ENCODE measurements at regions not wholly inside any gene's neighbourhood (a gene's known extent, or its start where the extent isn't known, plus 50 kb on each side); places are given as distances from the start of the nearest gene placed in this dataset.

- DNase-seq (ENCODE audit: low read depth in 3 of 3, low spot score in 1 of 3): no peak
These were observed 54.8 kb downstream of the RTP5 start for GRCh38 chr2:241924069-241924908.

- no peak for DNase-seq (ENCODE audit: low read depth in 3 of 3, low spot score in 1 of 3)
These were observed 55.4 kb downstream of the RTP5 start for GRCh38 chr2:241924909-241925250.

- DNase-seq (ENCODE audit: low read depth in 3 of 3, low spot score in 1 of 3): no peak
These were observed 55.7 kb downstream of the RTP5 start for GRCh38 chr2:241925277-241925676.

- no peak for DNase-seq (ENCODE audit: low read depth in 3 of 3, low spot score in 1 of 3)
These were observed 56.4 kb downstream of the RTP5 start for GRCh38 chr2:241925821-241926441.

GRCh38 chr2:241926541-241927311, 57.2 kb downstream of the RTP5 start:
- DNase-seq (ENCODE audit: low read depth in 3 of 3, low spot score in 1 of 3): no peak

- DNase-seq (ENCODE audit: low read depth in 3 of 3, low spot score in 1 of 3): no peak
These were observed 60.3 kb downstream of the RTP5 start for GRCh38 chr2:241929551-241930490.

GRCh38 chr2:241931084-241931975, 61.8 kb downstream of the RTP5 start:
- no peak for DNase-seq (ENCODE audit: low read depth in 3 of 3, low spot score in 1 of 3)

- no peak for DNase-seq (ENCODE audit: low read depth in 3 of 3, low spot score in 1 of 3)
These were observed 62.7 kb downstream of the RTP5 start for GRCh38 chr2:241931976-241932898.

- DNase-seq (ENCODE audit: low read depth in 3 of 3, low spot score in 1 of 3): no peak
These were observed 63.3 kb downstream of the RTP5 start for GRCh38 chr2:241932899-241933178.

GRCh38 chr2:241933179-241933911, 63.8 kb downstream of the RTP5 start:
- no peak for DNase-seq (ENCODE audit: low read depth in 3 of 3, low spot score in 1 of 3)

GRCh38 chr2:241935314-241935713, 65.8 kb downstream of the RTP5 start:
- no peak for DNase-seq (ENCODE audit: low read depth in 3 of 3, low spot score in 1 of 3)

- DNase-seq (ENCODE audit: low read depth in 3 of 3, low spot score in 1 of 3): no peak
These were observed 66.2 kb downstream of the RTP5 start for GRCh38 chr2:241935774-241936173.

- DNase-seq (ENCODE audit: low read depth in 3 of 3, low spot score in 1 of 3): no peak
These were observed 67.1 kb downstream of the RTP5 start for GRCh38 chr2:241936457-241937133.

GRCh38 chr2:241937297-241937696, 67.8 kb downstream of the RTP5 start:
- no peak for DNase-seq (ENCODE audit: low read depth in 3 of 3, low spot score in 1 of 3)

- no peak for DNase-seq (ENCODE audit: low read depth in 3 of 3, low spot score in 1 of 3)
These were observed 70.0 kb downstream of the RTP5 start for GRCh38 chr2:241939541-241939940.

GRCh38 chr2:241940329-241940728, 70.8 kb downstream of the RTP5 start:
- no peak for DNase-seq (ENCODE audit: low read depth in 3 of 3, low spot score in 1 of 3)

GRCh38 chr2:241941691-241942301, 72.3 kb downstream of the RTP5 start:
- no peak for DNase-seq (ENCODE audit: low read depth in 3 of 3, low spot score in 1 of 3)
